ENCODE measurements at regions not wholly inside any gene's neighbourhood (a gene's known extent, or its start where the extent isn't known, plus 50 kb on each side); places are given as distances from the start of the nearest gene placed in this dataset.

DNA sequence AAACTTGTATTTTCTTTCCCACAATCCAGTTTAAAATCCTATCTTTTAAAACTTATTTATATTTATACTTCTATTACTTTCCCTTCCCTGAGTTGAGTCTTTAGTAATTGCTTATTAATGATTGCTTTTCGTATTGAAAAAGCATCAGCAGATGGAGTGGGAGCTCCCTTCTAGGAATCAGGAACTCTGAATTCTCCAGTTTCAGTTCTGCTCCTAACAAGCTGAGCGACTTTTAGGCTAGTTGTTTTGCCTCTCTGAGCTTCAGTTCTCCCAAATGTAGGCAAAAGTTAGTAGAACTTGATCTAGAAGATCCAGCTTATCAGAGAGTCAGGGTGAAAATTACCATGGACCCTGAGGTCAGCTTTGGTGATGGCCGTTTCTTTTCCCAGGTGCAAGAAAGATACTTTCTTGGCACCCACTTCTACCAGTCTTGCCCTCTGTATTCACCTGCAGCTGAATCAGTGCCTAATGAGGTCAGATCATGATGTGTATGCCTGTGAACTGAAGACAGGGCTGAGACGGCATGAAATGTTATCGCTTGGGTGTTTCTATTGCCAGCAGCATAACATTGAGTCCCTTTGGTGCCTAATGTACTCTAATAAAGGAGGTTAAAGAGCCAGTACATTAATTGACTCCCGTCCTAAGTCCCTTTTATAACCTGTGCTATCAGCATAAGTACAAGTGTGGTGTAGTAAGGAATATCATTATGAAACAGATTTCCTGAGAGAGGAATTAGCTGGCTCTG lies 194.5 kb upstream of the TBC1D5 start:
- no peak for DNase-seq

DNA sequence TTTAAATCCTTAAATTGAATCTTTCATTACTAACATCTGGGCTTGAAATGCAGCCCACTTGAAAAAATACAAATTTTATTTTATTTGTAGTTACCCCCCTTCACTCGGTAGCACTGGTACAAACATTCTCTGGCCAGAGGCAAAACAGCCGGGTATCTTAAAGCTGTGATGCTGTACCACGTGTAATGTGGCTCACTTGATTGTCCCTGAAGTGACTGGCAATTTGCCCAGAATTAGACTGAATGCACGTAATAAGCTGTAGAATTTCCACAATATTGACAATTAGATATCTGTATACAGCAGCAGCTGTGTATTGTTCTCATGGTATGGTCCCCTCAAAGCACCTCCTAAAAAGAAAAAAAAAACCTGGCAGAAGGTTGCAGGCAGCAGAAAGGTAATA lies 192.8 kb upstream of the TBC1D5 start:
- DNase-seq: no peak

DNA sequence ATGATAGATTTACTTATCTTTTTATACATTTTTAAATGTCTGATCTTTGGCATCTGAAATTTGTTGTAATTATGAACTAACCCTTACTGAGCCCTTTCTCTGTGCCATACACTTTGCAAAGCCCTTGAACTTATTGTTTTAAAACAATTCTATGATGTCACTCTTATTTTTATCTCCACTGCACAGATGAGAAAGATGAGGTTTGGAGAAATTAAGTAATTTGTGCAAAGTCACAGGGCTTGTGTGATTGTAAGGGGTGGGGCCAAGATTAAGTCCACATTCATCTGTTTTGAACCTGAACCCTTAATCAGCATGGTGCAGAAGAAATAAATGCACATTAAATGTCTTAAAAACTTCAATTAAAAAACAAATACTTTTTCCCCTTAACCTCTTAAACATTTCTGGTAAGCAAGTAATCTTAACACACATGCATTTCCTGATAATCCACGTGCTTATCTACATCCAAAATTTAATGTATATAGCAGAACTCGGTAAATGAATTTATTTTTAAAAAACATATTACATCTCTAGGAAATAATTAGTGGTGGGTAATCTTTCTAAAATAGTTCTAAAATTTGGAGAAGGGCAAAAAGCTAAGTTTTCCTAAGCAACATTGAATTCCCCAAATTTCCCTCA lies 189.8 kb upstream of the TBC1D5 start:
- DNase-seq: no peak

DNA sequence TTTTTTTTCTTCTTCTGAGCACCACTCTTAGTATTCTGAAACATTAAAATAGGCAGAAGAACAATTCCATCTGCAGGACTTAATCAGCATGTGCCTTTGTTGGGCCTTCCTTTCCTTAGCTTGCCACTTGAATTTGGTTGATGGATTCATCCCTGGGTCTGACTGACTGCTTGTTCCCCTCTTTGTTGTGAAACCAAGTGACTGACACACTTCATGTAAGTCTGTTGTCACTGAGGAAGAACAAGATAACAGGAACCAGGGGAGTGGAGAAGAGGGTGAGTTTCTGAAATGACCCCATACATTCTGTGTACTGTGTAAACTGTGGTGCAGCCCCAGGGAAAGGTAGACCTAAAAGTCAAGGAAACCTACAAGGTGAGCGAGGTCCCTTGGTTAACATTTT lies 188.7 kb upstream of the TBC1D5 start:
- no peak for DNase-seq

DNA sequence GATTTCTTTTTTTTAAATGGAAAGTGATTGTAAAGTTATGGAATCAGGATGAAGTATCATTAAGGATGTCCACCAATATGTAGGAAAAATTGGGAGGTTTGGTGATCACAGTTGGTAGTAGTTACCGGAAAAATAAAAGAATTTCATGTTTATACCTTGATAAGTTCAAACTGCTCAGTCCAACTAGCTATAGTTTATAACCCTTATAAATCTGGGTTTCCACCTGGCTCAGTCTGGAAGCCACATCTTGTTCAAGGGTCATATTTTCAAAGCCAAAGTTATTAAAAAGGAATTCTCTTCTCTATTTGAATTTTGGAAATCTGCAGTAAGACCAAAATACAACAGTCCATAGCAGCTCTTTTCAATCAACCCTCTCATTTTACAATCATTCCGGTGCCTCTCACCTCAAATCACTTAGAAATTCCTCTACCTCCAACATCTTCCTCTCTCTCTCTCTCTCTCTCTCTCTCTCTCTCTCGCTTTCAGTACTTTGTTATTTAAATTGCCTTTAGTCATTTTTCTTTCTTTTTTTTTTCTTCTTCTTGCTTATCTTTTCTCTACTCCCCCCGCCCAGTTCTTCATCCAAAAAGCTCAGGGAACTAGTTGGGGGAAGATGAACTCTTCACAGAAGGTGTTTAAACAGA lies 186.2 kb upstream of the TBC1D5 start:
- DNase-seq: no peak

DNA sequence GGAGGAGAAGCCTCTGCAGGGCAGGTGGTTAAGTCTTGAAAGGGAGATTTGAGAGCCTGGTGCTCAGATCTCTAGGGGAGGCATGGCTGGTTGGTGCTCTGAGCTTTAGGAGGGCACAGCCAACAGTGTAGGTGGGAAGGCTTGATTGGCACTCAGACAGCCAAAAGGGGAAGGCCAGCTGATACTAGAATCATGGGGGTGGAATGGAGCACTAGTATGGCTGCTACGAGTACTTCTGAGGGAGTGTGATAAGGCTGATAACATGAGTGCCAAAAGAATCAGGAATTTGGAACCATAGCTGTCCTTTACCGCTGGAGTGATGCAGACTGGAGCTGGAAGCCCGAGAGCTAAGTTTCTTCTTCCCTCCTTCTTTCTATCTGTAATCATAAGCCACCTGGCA lies 184.6 kb upstream of the TBC1D5 start:
- no peak for DNase-seq

DNA sequence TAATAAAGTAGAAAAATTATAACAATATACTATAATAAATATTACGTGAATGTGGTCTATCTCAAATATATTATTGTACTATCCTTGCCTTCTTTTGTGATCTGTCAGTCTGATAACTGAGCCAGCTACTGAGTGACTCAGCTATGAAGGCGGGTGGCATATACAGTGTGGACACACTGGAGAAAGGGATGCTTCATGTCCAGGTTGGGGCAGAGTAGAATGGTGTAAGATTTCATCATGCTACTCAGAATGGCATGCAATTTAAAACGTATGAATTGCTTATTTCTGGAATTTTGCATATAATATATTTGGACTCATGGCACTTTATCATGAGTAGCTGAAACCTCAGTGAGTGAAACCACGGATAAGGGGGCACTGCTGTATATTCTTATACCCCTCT lies 172.9 kb upstream of the TBC1D5 start:
- DNase-seq: no peak

DNA sequence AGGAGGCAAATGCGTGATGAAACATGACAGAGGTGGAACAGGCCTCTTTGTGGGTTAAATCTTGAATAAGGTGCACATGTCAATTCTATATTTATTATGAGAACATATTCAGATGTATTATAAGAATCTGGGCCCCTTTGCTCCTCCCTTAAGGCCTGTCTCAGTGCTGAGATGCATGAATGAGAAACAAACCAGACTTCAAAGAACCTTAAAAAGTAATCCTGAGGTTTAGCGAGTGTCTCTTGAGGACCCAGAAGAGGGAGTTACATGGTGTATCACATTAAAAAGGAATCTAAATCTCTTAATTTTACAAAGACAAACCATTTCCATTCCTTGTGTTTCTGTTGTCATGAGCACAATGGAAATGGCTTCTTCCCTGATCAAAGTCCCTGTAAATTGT lies 170.9 kb upstream of the TBC1D5 start:
- DNase-seq: no peak

DNA sequence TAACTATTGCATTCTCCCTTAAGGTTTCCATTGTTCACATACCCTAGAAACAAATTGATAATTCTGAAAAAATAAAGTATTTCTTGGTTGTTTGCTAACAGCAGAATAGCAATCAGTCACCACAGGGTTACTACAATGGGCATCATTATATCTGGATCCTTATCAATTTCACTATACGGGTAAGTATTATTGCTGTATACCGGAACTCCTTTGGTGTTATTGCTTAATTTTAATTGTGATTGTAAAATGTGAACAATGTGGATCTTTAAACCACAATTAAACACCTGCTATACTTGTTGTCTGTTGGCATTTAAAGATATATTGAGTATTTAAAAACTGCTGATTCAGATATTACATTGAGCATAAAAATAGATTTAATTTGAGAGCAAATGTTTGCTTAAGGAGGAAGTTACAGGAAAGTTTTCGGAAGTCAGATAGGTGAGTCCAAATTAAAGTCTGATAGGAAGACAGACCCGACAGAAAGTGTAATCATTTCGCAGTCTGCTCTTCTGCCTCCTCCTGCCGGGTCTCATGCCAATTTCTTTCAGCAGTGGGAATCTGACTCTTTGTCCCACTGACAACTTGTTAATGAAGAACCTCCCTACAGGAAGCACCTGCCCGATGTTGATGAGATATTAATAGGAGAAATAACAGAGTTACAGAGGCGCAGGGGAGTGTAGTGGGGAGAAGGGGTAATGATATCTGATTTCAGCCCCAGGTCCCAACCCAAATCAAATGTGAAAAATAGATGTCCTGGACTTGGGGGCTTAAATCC lies 169.7 kb upstream of the TBC1D5 start:
- DNase-seq: no peak

DNA sequence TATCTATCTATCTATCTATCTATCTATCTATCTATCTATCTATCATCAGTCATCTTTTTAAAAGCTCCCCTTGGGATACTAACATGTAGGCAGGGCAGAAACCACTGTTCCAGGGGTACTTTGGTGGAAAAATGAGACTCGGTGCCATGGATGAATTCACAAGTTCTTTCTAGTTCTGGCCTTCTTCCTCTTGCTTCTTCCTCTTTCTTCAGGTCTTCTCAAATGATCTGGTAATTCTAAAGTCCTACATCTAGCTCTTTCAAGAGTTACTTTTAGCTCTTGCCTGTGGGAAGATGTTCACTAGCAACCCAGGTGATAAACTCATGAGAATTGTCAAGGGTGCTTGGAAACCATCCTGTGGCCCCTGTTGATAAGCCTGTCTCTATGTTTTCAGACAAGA lies 168.5 kb upstream of the TBC1D5 start:
- no peak for DNase-seq

DNA sequence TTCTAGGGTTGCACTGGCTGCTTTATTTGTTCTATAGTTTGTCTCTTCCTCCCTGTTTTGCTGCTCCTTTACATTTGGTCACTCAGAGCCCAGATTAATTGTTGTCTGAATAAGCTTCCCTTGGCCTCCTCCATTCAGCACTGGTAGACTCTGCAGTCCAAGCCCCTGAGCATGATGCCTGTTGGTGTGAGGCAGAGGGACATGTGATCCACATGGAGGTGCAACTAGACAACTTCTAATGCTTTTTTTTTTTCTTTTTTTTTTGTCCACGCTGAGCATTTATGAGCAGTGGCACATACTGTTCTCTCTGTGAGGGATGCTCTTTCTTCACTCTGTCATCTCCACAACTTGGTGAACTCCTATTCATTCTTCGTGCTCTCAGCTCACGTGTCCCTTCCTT lies 167.3 kb upstream of the TBC1D5 start:
- DNase-seq: no peak

DNA sequence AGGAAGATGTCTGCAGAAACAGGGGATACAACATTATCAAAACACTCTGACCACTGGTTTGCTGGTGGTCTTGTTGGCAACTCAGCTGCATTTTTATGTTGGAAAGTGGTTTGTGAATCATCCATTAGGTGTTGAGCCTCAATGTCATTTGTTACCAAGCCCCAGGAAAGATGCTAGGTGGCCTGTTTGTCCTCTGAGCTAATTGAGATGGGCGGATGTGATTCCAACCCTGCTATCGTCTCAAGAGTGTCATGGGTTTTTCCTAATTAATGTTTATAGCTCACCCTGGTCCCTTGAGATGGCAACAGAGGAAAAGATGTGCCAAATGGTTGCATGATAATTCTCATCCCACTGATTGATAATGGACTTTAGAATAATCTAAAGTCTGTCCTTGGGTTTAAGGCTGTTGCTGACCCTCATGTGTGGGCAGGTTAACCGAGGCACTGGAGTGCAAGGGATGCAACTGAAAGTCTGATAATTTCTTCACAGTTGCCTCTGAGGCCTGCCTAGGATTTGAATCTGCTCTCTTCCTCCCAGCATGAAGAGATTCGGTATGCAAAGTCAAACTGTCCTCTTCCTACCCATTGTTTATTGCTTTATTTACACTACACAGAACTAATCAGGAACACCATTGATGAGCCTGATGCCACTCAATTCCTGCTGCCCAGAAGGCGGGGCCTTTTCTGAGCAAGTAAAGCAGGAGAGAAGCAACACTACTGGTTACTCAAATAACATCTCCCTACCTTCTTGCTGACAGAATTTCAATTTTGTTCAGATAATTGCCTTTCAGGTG lies 166.2 kb upstream of the TBC1D5 start:
- no peak for DNase-seq

DNA sequence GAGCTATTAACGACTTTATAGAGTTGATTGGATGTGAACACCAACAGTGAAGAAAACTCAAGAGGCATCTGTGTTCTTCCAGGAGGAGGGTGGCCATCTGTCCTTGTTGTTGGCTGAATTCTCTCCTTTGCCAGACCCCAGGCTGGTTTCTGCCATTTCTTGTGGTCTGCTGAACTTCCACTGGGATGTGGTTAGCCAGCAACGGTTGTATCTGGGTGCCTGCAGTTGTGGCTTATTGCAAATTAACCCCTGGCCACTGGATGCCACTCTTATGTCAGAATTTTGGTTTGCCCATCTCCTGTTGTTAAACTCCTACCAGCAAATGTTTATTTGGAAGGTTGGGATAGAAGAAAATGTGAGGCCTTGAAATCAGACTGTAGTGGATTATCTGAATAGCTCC lies 163.6 kb upstream of the TBC1D5 start:
- DNase-seq: no peak

DNA sequence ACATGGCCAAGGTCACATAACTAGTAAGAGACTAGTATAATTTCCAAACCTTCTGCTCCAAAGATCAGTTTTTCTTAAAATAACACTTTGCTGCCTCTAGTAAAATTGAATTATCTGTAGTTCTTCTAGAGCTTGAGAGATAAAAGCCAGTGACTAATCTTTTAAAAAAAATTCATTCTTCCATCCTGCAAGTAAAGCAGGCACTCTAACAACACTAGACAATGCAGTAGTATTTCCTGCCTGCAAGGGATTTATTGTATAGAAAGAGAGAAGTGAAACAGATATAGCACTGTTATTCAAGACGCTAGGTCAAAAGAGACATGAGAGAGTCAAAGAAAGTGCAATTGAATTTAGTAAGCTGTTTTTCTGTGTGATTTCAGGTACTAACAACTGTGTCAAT lies 159.5 kb upstream of the TBC1D5 start:
- no peak for DNase-seq

DNA sequence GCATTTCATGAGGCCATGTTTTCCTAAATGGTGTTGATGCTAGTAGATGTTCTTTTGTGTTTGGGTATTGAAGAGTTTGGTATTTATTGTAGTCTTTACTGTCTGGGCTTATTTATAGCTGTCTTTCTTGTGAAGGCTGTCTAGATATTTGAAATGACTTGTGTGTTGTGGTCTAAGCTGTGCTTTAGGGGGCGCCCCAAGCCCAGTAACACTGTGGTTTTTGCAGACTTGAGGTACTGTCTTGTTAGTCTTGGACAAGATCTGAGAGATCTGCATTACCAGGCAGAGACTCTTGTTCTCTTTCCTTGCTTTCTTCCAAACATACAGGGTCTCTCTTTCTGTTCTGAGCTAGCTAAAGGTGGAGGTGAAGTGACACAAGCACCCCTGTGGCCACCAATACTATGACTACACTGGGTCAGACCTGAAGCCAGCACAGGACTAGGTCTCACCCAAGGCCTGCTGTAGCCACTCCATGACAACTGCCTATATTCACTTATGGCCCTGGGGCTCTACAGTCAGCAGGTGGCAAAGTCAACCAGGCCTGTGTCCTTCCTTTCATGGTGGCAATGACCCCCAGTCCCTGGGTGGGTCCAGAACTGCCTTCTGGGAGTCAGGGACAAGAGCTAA lies 152.1 kb upstream of the TBC1D5 start:
- DNase-seq: peak in 1 of 2 experiments; percentile 45

DNA sequence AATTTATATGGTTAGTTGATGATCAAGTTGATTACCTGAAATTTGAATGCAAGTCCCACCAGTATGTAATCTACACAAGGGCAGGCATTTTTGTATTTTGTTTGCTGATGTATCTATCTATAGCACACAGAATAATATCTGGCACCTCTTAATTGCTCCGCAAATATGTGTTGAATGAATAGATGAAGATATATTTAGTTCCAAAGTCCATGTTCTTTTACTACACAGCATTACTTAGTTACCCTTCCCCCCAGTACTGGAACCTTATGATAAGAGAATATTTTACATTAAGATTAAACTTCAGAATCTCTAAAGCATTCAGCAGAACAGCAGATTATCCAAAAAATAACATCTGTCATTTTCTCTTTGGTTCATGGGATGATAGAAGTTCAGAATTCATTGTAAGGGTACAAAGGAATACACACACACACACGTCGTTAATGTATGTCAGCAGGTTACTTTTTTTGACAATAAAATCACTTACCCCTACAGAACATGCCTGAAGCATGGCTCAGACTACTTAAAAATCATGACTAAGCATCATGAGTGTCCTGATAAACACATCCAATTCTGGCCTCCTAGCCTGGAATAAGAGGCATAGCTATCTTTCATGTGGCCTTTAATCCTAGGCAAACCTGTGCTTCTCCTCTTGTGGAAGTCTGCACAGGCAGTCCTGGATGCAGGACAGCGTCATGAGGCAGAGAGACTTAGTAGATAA lies 148.9 kb upstream of the TBC1D5 start:
- DNase-seq: no peak

DNA sequence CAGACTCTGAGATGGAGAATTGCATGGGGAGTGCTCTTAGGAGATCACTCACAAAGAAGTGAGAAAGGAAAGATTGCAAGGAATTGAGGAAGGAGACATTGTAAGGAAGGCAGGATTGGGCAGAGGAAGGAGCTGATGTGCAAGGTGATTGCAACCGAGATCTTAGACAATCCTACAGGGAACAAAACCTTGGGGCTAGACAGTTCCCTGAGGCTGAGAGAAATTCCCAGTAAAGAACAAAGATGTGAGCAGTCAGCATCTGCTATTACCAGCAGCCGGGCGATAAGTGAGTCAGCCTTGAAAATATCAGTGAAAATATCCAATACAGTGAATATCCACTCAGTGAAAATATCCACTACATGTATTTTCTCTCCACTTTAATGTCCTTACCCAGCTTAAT lies 143.6 kb upstream of the TBC1D5 start:
- no peak for DNase-seq

DNA sequence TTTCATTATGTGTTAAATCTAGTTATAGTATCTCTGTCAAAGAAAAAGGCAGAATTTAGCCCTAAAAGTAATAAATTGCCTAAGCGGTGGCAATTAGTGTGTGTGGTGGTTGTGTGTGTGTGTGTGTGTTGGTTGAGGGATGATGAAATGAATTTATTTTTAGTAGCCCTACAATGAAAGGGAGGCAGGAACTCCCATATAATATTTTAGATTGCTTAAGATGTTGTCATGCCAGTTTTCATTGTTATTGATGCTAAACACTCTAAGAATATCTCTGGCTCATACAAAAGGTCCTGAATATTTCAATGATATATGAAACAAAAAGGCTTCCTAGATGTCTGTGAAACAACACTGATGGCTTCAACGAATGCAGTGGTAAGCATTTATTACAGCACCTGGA lies 140.6 kb upstream of the TBC1D5 start:
- DNase-seq: no peak

DNA sequence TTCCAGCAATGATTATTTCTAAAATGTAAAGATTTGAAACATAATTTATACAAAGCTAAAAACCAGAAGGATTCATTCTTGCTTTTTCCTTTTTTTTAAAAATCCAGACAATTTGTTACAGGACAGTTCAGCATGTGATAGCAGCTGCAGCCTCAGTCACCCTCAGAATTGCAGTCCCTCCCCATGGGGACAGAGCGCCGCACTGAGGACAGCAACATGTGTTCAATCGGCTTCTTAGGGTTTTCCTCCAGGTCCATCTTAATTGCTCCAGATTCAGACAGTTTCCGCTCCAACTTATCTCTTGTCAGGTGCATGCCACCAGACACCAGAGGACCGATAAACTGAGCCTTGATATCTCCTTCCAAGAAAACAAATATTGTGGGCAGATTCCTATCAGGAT lies 134.9 kb upstream of the TBC1D5 start:
- no peak for DNase-seq

DNA sequence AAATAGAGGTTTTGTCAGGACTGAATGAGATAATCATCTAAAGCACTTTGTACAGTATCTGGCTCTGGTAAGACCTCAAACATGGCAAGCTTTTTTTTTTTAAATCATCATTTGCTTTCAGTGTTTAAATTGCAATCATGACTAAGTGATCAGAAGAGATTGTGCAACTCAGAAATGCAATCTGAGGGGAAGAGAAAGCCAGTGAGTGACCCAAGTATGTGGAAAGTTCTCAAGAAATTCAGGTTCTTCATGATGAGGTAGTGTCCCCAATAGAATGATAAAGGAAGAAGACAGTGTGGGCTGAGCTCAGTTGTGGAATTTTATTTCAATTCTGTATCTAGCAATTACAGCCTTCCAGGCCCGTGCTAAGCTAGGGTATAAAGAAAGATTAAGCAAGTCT lies 132.2 kb upstream of the TBC1D5 start:
- DNase-seq: no peak

DNA sequence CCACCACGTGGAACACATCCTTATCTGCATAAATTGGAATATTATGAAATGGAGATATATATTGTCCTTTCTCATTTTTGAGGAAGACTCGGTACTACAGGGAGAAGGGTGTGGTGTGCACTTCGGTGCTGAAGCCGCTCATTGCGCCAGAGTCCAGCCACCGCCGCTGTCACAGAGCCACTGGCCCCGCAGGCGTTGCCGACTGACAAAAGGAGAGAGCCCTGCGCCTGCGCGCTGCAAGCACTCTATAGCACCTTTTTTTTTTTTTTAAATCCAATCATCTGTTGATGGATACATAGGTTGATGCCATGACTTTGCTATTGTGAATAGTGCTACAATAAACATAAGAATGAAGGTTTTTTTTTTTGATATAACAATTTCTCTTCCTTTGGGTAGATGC lies 130.0 kb upstream of the TBC1D5 start:
- DNase-seq: no peak

DNA sequence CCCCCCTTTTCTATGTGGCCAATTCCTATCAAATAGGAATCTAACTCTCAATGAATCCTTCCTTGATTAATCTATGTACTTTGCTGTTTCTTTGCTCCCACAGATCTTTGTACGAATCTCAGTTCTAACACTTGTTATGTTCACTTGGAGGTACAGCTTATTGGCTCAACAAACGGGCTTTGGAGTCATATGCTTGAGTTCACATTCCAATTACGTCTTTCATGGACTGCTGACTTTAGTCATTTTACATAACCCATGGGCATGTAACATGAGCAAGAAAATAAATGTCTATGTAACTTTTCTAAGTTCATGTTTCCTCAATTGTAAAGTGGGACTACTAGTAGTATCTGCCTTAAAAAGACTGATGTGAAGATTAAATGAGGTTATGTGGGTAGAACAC lies 123.2 kb upstream of the TBC1D5 start:
- no peak for DNase-seq

All from SW 1271 (cell line).